H1 (cell line): ENCODE measurements at regions not wholly inside any gene's neighbourhood (a gene's known extent, or its start where the extent isn't known, plus 50 kb on each side); places are given as distances from the start of the nearest gene placed in this dataset.

Experiments
- RBBP5 ChIP-seq: IDR thresholded peaks from 2 replicates; pipeline ENCODE4 v1.7.1; 2012; ENCODE audit warnings: low read depth, mild to moderate bottlenecking, inconsistent platforms, low read length, moderate library complexity, borderline replicate concordance
- TAF7 ChIP-seq: optimal IDR thresholded peaks from 2 replicates; pipeline ENCODE3; 2011; ENCODE audit warnings: low read depth, mild to moderate bottlenecking, inconsistent platforms, low read length, moderate library complexity, borderline replicate concordance
- TEAD4 ChIP-seq: IDR thresholded peaks from 2 replicates; pipeline ENCODE4 v1.6.1; 2012; ENCODE audit warnings: low read depth, low read length, inconsistent platforms, mixed read lengths
- ZNF274 ChIP-seq: IDR thresholded peaks from 2 replicates; pipeline ENCODE4 v1.7.0; 2012; ENCODE audit warnings: low read length, borderline replicate concordance; ENCODE audit errors: extremely low read depth
- TF ChIP-seq, protein P1 (sequence below): IDR thresholded peaks from 2 replicates; pipeline ENCODE4 v1.6.1; 2012; ENCODE audit warnings: inconsistent platforms

DNA sequence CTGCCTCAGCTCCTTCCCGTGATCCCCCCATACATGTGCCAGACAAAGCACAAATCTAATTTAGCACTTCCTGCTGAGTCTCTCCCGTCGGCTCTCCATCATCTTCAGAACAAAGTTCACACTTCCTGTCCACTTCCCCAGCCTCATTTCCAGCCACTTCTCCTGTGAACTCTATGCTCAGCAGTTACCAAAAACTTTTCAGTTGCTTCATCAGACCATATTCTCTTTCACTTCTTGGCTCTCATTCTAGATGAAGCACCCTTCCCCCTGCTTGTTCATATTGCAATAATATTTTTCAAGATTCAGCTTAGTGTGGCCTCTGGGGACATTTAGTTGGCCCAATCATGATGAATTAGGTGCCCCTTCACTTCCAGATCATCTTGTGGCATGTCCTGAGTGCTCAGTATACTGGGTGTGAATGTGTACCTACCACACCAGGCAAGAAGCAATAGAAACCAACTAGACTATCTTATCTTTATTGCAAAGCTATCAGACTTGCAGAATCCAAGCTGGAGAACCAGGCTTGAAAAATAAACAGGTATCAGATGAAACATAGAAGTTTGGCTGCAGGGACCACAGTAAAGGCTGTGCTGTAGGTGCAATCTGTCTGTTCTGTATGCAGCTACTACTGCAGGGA lies 115.8 kb downstream of the NXPE2 start (continued):
- TF ChIP-seq RBBP5 (no peak), ZNF274 (no peak), TEAD4 (no peak), TAF7 (no peak)
- TF ChIP-seq, protein P1, sequence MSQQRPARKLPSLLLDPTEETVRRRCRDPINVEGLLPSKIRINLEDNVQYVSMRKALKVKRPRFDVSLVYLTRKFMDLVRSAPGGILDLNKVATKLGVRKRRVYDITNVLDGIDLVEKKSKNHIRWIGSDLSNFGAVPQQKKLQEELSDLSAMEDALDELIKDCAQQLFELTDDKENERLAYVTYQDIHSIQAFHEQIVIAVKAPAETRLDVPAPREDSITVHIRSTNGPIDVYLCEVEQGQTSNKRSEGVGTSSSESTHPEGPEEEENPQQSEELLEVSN, result no peak
